Astrocyte of the cerebellum (primary cell): ENCODE measurements at regions not wholly inside any gene's neighbourhood (a gene's known extent, or its start where the extent isn't known, plus 50 kb on each side); places are given as distances from the start of the nearest gene placed in this dataset.

Experiments
- DNase-seq: peaks from one replicate; pipeline ENCODE4 v3.0.0-alpha.2; 2011; ENCODE audit warnings: low read depth
- H3K4me3 ChIP-seq: 2 replicates; pipeline ENCODE4 v1.5.1; 2011; ENCODE audit warnings: mild to moderate bottlenecking, low read depth, low read length, moderate library complexity
- in situ Hi-C: cut with HindIII; loops from 2 replicates; pipeline ENCODE4 v1.10.0; 2017; ENCODE audit warnings: low sequenced_read_pairs
- TF ChIP-seq, protein P1 (sequence below): IDR thresholded peaks from 2 replicates; pipeline ENCODE4 v1.5.1; 2012; ENCODE audit warnings: low read length, low read depth, moderate library complexity, mild to moderate bottlenecking; ENCODE audit errors: missing control alignments

DNA sequence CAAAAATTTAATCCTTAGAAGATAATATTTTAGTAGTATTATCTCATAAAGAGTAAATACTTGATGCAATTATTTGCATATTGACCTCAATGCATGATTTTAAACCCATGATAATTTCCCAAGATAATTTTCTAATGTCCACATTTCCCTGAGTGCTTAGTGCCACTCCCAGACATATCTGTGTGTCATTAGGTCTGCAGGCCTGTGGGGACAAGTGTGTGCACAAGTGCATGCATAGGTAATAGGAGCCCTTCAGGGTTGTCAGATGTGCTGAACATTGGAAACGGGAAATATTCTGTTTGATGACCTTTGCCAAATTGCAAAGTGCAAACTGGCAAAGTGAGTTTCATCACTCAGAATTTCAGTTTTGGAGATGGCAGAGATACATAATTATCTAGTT is 369.9 kb downstream of the KLF5 start:
- TF ChIP-seq, protein P1, sequence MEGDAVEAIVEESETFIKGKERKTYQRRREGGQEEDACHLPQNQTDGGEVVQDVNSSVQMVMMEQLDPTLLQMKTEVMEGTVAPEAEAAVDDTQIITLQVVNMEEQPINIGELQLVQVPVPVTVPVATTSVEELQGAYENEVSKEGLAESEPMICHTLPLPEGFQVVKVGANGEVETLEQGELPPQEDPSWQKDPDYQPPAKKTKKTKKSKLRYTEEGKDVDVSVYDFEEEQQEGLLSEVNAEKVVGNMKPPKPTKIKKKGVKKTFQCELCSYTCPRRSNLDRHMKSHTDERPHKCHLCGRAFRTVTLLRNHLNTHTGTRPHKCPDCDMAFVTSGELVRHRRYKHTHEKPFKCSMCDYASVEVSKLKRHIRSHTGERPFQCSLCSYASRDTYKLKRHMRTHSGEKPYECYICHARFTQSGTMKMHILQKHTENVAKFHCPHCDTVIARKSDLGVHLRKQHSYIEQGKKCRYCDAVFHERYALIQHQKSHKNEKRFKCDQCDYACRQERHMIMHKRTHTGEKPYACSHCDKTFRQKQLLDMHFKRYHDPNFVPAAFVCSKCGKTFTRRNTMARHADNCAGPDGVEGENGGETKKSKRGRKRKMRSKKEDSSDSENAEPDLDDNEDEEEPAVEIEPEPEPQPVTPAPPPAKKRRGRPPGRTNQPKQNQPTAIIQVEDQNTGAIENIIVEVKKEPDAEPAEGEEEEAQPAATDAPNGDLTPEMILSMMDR, result no peak

DNA sequence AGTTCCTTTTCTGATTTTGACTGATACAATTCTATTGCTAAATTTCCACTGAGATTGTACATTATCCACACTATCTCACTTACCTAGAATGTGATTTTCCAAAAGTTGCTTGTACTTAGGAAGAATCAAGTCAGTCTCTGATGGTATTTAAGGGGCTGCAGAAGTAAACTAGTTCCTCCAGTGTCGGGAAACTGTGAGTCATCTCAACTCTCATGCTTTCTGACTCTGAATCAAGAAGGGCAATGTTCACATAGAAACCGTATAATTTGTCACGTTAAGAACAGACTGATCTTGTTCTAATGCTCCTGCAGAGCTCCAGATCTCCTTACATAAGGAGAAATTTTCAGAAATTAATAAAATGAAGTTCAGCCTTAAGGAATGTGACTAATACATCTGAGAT is 369.3 kb downstream of the KLF5 start:
- no peak overlapping the region for H3K4me3 ChIP-seq
- DNase-seq, result peak; percentile 81
- in situ Hi-C loops, result no loop called here
- TF ChIP-seq, protein P1, result no peak

More for the DNA sequence above, 369.9 kb downstream of the KLF5 start:
- no peak for DNase-seq
- in situ Hi-C loops, result no loop called here
- H3K4me3 ChIP-seq, result no peak overlapping the region

DNA sequence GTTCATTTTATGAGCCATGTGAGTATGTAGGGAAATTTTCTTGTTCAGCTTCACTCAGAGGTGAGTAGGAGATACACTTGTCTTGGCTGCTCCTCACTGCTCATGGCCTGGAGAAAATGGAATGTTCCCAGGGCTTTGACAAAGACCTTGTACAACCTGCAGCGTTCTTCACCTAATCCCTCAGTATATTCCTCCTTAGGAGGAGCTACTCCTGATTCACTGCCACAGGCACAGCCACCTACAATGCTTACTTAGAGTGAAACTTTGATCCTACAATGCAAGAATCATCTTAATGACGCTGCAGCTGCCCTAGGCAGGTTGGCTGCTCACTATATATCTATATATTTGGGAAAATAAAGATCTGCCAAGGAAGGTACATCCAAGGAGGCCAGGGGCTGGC is 364.2 kb downstream of the KLF5 start:
- DNase-seq, result no peak
- in situ Hi-C loops, result no loop called here

DNA sequence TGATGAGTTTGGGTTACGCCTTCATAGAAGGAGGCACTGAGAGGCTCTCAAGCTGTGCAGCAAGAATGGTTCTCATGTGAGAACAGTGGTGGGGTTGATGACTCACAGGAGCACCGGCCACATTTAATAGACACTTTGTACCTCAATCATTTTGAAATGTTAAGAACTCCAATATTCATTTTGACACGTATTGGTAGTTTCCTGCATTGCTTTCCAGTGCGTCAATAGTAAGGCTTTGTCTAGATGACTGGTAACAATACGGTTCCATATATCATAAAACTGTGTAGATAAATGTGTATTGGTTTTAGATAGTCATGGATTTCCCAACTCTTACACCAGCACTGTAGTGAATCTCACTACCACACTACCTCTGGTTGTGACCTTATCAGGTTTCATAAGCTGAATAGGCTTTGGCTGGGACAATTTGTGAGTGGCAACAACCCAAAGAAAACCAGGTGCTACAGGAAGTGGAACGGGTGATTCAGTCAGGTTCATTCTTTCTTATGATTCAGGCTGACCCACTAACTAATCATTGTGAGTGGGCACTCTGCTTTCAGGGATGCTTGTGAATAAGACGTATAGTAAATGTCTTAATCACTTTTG is 362.6 kb downstream of the KLF5 start:
- TF ChIP-seq, protein P1, result no peak
- in situ Hi-C loops, result no loop called here
- no peak overlapping the region for H3K4me3 ChIP-seq
- DNase-seq, result peak; percentile 57

More for the DNA sequence above, 364.2 kb downstream of the KLF5 start:
- no peak overlapping the region for H3K4me3 ChIP-seq
- TF ChIP-seq, protein P1, result no peak

DNA sequence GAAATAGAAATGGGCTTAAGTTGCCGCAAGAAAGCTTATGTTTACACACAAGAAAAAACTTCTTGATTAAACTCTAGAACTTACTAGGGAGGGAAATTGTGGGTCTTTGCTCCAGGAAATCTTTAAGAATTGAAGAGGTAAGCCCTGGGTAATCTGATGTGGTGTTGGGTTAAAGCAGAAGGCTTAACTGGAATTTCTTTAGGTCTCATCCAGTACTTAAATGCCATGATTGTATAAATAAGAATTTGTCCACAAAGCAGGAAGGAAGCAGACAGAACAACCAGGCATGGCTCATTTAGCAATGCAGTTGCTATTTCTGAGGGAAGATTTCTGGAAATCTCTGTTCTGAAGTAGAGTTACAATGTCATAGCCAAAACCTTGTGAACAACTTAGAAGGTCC is 360.4 kb downstream of the KLF5 start:
- TF ChIP-seq, protein P1, result no peak
- in situ Hi-C loops, result no loop called here
- no peak for DNase-seq
- no peak overlapping the region for H3K4me3 ChIP-seq

DNA sequence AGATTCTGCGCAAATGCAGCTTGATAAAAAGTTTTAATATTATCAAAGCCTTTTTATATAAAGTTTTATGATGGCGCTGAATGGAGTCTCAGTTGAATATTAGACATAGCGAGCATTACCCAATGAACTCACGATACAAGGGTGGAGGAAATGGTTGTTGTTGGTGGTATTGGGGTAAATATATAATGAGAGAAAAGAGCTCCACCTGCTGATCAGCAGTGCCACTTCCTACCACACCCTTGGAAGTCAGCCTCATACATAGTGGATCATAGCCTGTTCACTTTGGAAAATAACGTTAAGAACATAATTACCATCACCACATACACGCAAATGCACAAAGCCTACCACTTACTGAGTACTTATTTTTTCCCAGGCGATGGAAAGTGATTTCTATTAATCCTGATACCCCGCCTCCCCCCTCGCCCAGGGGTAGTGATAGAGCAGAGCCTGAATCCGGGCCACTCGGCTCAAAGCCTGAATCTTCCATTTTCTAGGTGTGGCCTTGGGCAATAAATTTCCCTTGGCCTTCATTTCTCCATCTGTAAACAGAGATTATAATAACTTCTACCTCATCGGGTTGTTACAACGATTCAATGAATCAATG is 358.3 kb downstream of the KLF5 start:
- DNase-seq, result no peak
- in situ Hi-C loops, result no loop called here
- no peak overlapping the region for H3K4me3 ChIP-seq
- TF ChIP-seq, protein P1, result no peak
